Muscle of leg (tissue), 3 donors: ENCODE measurements at regions not wholly inside any gene's neighbourhood (a gene's known extent, or its start where the extent isn't known, plus 50 kb on each side); places are given as distances from the start of the nearest gene placed in this dataset.

Experiments
- DNase-seq: peaks from one replicate; pipeline ENCODE4 v3.0.0; 2013
- H3K27ac ChIP-seq: one replicate; pipeline ENCODE4 v1.5.1; 2013; ENCODE audit warnings: mild to moderate bottlenecking, low read length, control low read depth
- H3K27me3 ChIP-seq: one replicate; pipeline ENCODE4 v1.6.1; 2013; ENCODE audit warnings: low read length; ENCODE audit not compliant: control insufficient read depth, insufficient read depth
- H3K36me3 ChIP-seq: one replicate; pipeline ENCODE4 v1.6.1; 2013; ENCODE audit warnings: low read length; ENCODE audit not compliant: control insufficient read depth, insufficient read depth
- H3K4me1 ChIP-seq: one replicate; pipeline ENCODE4 v1.6.1; 2013; ENCODE audit warnings: low read length; ENCODE audit not compliant: control insufficient read depth, insufficient read depth
- H3K4me3 ChIP-seq: one replicate; pipeline ENCODE4 v1.5.1; 2013; ENCODE audit warnings: low read length, control low read depth
- H3K9me3 ChIP-seq: replicated peaks from 2 replicates; pipeline ENCODE4 v1.6.1; 2013; ENCODE audit warnings: low read depth, low read length; ENCODE audit not compliant: control insufficient read depth
- WGBS: methylation state at CpG from one replicate; pipeline ENCODE4 v1.1.5; 2013; ENCODE audit warnings: missing lambda C conversion rate; ENCODE audit not compliant: insufficient coverage; 5-methylcytosine and 5-hydroxymethylcytosine counted together

DNA sequence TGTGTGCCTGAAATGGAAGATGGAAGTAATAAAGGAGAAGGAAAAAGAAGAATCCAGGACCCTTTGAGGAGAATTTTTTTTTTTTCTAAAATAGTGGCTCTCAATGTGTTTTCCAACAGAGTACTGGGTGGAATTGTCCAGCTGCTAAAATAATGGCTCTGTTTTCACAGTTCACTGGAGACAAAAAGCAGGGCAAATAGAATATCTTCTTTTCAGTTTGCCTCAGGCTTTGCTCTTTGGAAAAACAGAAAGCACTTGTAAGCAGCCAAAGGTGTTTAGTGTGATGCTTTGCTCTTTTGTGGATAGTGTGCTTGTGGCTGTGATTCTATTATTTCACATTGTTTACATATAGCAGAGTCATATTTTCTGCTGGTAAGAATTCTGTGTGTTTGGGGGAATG lies 77.4 kb upstream of the MROH9 start:
- Histone ChIP-seq H3K36me3 (no peaks in the 10 kb centered on the region), H3K9me3 (no peaks in the 10 kb centered on the region), H3K27ac (no peak overlapping the region), H3K4me1 (peaks cover 3% of the 10 kb centered on the region), H3K4me3 (no peak overlapping the region), H3K27me3 (no peaks in the 10 kb centered on the region)
- DNase-seq = no peak

DNA sequence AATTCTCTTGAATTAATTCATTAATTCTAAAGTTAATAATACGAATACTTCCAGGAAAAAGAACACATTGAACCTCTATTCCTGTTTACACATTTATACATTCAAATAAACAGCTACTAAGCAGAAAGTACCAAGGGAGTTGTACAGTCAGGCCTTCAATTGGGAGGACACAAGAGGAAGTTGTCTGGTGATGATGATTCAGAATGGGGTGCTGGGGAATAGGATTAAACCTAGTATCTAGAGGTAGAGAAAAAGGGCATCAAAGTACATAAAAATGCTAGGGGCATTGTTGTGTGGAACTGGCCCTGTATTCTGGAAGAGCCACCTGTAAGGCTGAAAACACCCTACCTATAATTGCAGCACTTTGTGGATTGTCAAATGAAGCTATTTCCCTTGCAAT lies 71.7 kb upstream of the MROH9 start:
- H3K9me3 ChIP-seq = no peaks in the 10 kb centered on the region
- no peaks in the 10 kb centered on the region for H3K36me3 ChIP-seq
- peaks cover 9% of the 10 kb centered on the region for H3K4me1 ChIP-seq
- H3K27me3 ChIP-seq = no peaks in the 10 kb centered on the region
- no peak overlapping the region for H3K4me3 ChIP-seq
- WGBS = no CpG with 5 or more reads among the region's 1 CpG
- H3K27ac ChIP-seq = peak overlapping the region; percentile 76
- DNase-seq = peak; percentile 73

DNA sequence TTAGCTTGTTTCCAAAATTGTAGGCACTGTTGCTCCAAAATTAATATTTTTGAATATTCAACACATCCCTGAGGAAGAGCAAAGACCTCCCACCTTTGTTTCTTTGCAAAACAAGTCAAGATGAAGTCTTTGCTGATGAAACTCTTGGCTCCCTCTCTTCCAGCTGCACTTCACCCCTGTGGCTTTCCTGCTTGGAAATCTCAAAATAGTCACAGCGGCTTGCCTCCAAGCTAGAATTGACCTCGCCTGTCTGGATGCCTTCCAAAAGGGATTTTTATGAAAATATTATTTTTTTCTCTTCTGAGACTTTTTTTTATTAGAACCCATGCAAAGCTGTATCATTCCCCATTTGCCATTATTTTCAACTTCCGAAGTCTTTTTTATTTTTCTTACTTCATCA lies 71.1 kb upstream of the MROH9 start:
- peak overlapping the region; percentile 76 for H3K27ac ChIP-seq
- no peaks in the 10 kb centered on the region for H3K9me3 ChIP-seq
- H3K27me3 ChIP-seq = no peaks in the 10 kb centered on the region
- H3K4me3 ChIP-seq = no peak overlapping the region
- no peaks in the 10 kb centered on the region for H3K36me3 ChIP-seq
- DNase-seq = peak; percentile 98
- peaks cover 9% of the 10 kb centered on the region for H3K4me1 ChIP-seq
- WGBS = no CpG with 5 or more reads among the region's 3 CpGs

DNA sequence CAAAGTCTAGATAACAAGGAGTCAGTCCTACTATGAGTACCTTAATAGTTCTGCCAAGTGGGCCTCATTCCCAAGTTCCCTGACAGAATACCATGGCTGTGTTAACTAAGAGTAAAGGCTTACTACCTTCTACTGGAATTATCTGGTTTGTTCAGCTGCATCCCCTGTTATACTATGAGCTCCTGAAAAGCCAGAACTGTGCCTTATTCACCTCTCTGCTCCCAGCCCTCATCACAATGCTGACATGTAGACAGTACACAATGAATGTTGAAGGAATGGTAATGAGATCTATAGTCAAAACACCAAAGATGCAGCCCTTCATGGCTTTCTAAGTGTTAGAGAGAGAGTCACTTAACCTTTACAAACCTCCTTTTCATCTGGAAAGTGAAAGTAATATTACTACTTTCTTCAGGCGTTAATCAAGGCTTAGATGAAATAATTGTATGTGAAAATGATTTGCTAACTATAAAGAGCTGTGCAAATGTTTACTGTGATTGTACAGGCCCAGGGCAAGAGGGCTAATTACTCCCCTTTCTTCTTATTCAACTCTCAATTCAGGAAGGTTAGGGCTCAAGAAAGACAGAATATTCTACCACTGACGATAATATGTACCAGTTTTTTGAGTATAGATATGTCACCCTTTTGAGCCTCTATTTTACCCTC lies 70.3 kb upstream of the MROH9 start:
- H3K36me3 ChIP-seq = no peaks in the 10 kb centered on the region
- DNase-seq = no peak
- H3K9me3 ChIP-seq = no peaks in the 10 kb centered on the region
- no peak overlapping the region for H3K4me3 ChIP-seq
- peak overlapping the region; percentile 76 for H3K27ac ChIP-seq
- H3K27me3 ChIP-seq = no peaks in the 10 kb centered on the region
- WGBS = no CpG with 5 or more reads among the region's 2 CpGs
- H3K4me1 ChIP-seq = peaks cover 9% of the 10 kb centered on the region

DNA sequence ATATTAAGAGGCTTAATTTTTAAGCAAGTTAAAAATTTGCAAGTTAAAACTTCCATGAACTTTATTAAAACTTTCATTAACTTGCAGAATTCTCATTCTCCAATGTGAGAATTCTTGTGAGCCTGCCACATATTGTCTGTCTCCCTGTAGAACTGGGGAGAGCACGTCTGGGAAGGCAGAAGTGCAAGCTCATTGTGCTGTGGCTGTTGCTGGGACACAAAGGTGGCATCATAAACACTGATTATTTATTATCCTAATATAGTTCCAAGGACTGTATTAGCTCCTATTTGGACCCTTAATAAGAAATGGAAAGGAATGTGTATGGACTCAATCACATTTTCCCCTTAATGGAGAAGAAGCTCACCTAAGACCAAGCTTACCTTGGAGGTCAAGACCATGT lies 68.7 kb upstream of the MROH9 start:
- Histone ChIP-seq H3K4me1 (peaks cover 6% of the 10 kb centered on the region), H3K27ac (no peak overlapping the region), H3K9me3 (no peaks in the 10 kb centered on the region), H3K27me3 (no peaks in the 10 kb centered on the region), H3K36me3 (no peaks in the 10 kb centered on the region), H3K4me3 (no peak overlapping the region)
- DNase-seq = no peak
- WGBS = no CpG with 5 or more reads among the region's 1 CpG

DNA sequence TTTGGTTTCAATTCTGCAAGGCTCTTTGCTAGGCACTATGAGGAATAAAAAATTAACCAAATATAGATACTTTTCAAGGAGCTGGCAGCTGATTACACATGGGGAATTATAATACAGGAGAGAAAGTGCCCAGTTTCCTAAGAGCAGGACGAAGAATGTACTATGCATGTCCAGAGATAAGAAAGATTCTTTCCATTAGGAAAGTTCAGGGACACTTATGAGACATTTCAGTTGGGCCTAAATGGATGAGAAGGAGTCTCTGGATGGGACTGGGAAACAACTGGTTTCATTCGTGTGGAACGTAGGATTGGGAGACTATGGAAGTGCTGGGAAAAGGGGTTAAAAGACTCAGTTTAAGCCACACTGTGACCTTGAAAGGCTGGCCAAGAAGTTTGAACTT lies 63.5 kb upstream of the MROH9 start:
- no peaks in the 10 kb centered on the region for H3K9me3 ChIP-seq
- no peaks in the 10 kb centered on the region for H3K27me3 ChIP-seq
- H3K36me3 ChIP-seq = no peaks in the 10 kb centered on the region
- H3K4me3 ChIP-seq = no peak overlapping the region
- peaks cover 2% of the 10 kb centered on the region for H3K4me1 ChIP-seq
- H3K27ac ChIP-seq = no peak overlapping the region
- WGBS = 89% methylated on average over 1 of the region's 3 CpGs
- no peak for DNase-seq

DNA sequence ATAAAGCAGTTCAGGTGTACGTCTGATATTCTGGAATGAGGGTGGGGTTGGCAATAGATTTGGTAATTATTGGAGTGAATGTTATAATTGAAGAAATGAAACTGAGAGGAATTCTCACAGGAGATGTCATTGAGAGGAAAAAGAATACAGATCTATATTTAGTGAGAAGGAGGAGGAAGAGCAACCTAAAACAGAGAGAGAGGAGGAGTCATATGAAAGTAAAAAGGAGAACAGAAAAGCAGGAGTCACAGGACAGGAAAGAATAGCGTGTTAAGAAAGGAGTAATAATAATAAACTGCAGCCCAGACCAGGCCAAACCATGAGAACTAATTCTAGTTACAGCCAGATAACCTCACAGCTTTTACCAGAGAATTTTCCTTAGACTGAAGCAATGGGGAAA lies 62.7 kb upstream of the MROH9 start:
- 33% methylated on average over 1 of the region's 2 CpGs for WGBS
- H3K27ac ChIP-seq = no peak overlapping the region
- H3K4me1 ChIP-seq = peaks cover 2% of the 10 kb centered on the region
- no peak for DNase-seq
- no peaks in the 10 kb centered on the region for H3K9me3 ChIP-seq
- no peaks in the 10 kb centered on the region for H3K27me3 ChIP-seq
- no peaks in the 10 kb centered on the region for H3K36me3 ChIP-seq
- no peak overlapping the region for H3K4me3 ChIP-seq

DNA sequence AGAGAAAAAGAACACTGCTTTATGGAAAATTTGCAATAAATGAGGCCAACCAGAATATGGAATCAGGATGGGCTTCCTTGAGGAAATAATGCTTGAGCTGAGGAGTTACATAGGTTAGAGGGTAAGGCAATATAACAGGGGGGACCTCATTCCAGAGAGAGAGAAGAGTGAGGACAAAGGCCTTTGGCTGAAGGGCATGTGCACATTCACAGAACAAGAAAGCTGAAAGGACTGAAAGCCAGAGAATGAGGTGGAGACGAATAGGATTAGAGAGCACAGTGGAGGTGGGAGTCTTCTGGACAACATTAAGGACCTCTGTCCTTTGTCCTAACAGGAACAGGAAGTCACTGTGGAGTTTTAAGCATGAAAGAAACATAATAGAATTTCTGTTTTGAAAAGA lies 60.7 kb upstream of the MROH9 start:
- no peaks in the 10 kb centered on the region for H3K27me3 ChIP-seq
- peaks cover 2% of the 10 kb centered on the region for H3K4me1 ChIP-seq
- no peak overlapping the region for H3K4me3 ChIP-seq
- H3K27ac ChIP-seq = no peak overlapping the region
- WGBS = 67% methylated on average over 1 of the region's 1 CpG
- no peaks in the 10 kb centered on the region for H3K36me3 ChIP-seq
- no peaks in the 10 kb centered on the region for H3K9me3 ChIP-seq
- no peak for DNase-seq

DNA sequence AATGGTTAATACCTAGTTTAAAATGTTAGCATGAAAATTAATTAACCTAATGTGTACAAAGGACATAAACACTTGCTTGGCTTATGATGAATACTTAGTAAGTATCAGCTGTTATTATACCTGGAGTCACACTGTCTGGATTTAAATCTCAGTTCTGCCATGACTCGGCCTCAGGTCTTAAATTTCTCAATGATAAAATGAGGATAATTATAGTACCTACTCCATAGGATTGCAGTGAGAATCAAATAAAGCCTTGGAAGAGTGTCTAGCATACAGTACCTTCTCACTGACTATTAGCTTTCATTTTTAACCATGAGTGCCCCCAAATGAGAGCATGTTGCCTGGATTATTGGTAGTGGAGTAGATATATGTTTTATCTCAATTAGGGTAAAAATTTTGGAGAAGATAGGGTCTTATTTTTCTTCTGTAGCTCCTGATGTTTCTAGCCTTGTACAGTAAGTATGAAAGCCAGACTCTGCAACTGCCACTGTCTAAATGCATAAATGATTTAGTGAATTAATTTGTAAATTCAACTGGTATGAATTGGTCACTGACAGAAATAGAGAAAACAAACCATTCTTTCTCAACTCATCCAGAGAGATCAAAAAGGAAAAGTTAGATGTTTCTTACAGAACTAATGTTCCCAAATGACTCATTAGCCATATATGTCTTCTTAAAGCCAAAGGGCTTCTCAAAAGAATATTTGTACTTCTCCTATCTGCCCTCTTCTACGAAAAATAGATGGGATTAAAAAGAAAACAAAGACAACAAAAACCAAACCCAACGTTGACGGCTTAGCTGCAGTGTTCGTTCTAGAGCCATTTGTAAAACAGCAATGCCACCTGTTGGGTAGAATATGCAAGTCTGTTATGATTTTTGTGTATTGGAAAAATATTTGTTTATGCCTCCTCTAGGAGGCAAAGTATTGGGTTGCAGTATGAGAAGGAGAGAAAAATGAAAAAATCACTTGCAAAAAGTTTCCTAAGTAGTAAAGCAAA lies 53.8 kb upstream of the MROH9 start:
- H3K27me3 ChIP-seq = no peaks in the 10 kb centered on the region

More for the DNA sequence above, 53.8 kb upstream of the MROH9 start:
- H3K27ac ChIP-seq = peak overlapping the region; percentile 73
- H3K9me3 ChIP-seq = peaks cover 2% of the 10 kb centered on the region
- H3K36me3 ChIP-seq = no peaks in the 10 kb centered on the region
- no CpG with 5 or more reads among the region's 5 CpGs for WGBS
- no peaks in the 10 kb centered on the region for H3K4me1 ChIP-seq
- no peak overlapping the region for H3K4me3 ChIP-seq
- peak; percentile 88 for DNase-seq
